ENCODE measurements at regions not wholly inside any gene's neighbourhood (a gene's known extent, or its start where the extent isn't known, plus 50 kb on each side); places are given as distances from the start of the nearest gene placed in this dataset.

GRCh38 chr21:35366394-35367080 is 317.4 kb upstream of the RUNX1 start:
- TF ChIP-seq CTCF (conservative IDR thresholded peaks at IDR 0.05; ENCODE audit: low read length) (no peak), EZH2phosphoT487 (IDR thresholded peaks at IDR 0.05; ENCODE audit: borderline replicate concordance) (no peak)
